Loucy (cell line): ENCODE measurements at regions not wholly inside any gene's neighbourhood (a gene's known extent, or its start where the extent isn't known, plus 50 kb on each side); places are given as distances from the start of the nearest gene placed in this dataset.

ENCODE experiments used
- H2AFZ ChIP-seq: fragments of 200-600 bp; sonication (generic); 2 replicates; pipeline ENCODE4 v1.6.0; 2016; ENCODE audit warnings: antibody characterized with exemption, mild to moderate bottlenecking, low read length, moderate library complexity
- H3F3A ChIP-seq: fragments of 200-600 bp; 2 replicates; pipeline ENCODE4 v1.6.0; 2016; ENCODE audit warnings: antibody characterized with exemption, low read depth, mild to moderate bottlenecking
- H3K27me3 ChIP-seq: fragments of 200-600 bp; sonication (generic); 2 replicates; pipeline ENCODE4 v1.6.1; 2014; ENCODE audit warnings: low read length, mild to moderate bottlenecking; ENCODE audit not compliant: insufficient read depth, poor library complexity, severe bottlenecking
- H3K36me3 ChIP-seq: fragments of 200-600 bp; sonication (generic); 2 replicates; pipeline ENCODE4 v1.6.1; 2016; ENCODE audit warnings: low read length; ENCODE audit not compliant: insufficient read depth
- H3K4me1 ChIP-seq: fragments of 200-600 bp; sonication (generic); 2 replicates; pipeline ENCODE4 v1.5.1; 2014; ENCODE audit warnings: low read length, mild to moderate bottlenecking; ENCODE audit not compliant: insufficient read depth, poor library complexity, severe bottlenecking
- H3K4me2 ChIP-seq: fragments of 200-600 bp; sonication (generic); 2 replicates; pipeline ENCODE4 v1.6.0; 2014; ENCODE audit warnings: antibody characterized with exemption, low read length, low read depth, mild to moderate bottlenecking; ENCODE audit not compliant: poor library complexity, severe bottlenecking
- H3K4me3 ChIP-seq: fragments of 200-600 bp; sonication (generic); 2 replicates; pipeline ENCODE4 v1.5.1; 2014; ENCODE audit warnings: low read length, mild to moderate bottlenecking, mixed read lengths; ENCODE audit not compliant: poor library complexity, severe bottlenecking
- H3K79me2 ChIP-seq: fragments of 200-600 bp; sonication (generic); 2 replicates; pipeline ENCODE4 v1.6.1; 2014; ENCODE audit warnings: low read length; ENCODE audit not compliant: insufficient read depth
- H3K9ac ChIP-seq: fragments of 200-600 bp; sonication (generic); 2 replicates; pipeline ENCODE4 v1.6.0; 2014; ENCODE audit warnings: mild to moderate bottlenecking, low read depth, low read length, moderate library complexity; ENCODE audit not compliant: poor library complexity, severe bottlenecking
- H3K9me2 ChIP-seq: fragments of 200-600 bp; sonication (generic); replicated peaks from 2 replicates; pipeline ENCODE4 v1.6.1; 2016; ENCODE audit warnings: low read depth, low read length, mixed read lengths
- H3K9me3 ChIP-seq: fragments of 200-600 bp; sonication (generic); 2 replicates; pipeline ENCODE4 v1.6.1; 2014; ENCODE audit warnings: mild to moderate bottlenecking, antibody characterized with exemption, low read length, low read depth; ENCODE audit not compliant: insufficient read depth
- H4K20me1 ChIP-seq: fragments of 200-600 bp; sonication (generic); 2 replicates; pipeline ENCODE4 v1.6.0; 2014; ENCODE audit warnings: antibody characterized with exemption, low read length, mild to moderate bottlenecking; ENCODE audit not compliant: insufficient read depth, poor library complexity, severe bottlenecking
- CTCF ChIP-seq: fragments of 200-600 bp; sonication (generic); conservative IDR thresholded peaks from 2 replicates; pipeline ENCODE4 v1.5.1; 2014; ENCODE audit warnings: mild to moderate bottlenecking, antibody characterized with exemption, low read length
- EZH2phosphoT487 ChIP-seq: fragments of 200-600 bp; IDR thresholded peaks from 2 replicates; pipeline ENCODE4 v1.6.1; 2018; ENCODE audit warnings: antibody characterized with exemption, mild to moderate bottlenecking, moderate library complexity, borderline replicate concordance

- H3K9me3 ChIP-seq, result no peaks in the 10 kb centered on the region
- H3K4me2 ChIP-seq, result no peak overlapping the region
- no peaks in the 10 kb centered on the region for H3K36me3 ChIP-seq
- H4K20me1 ChIP-seq, result no peaks in the 10 kb centered on the region
- no peaks in the 10 kb centered on the region for H3K4me1 ChIP-seq
- H3K79me2 ChIP-seq, result no peaks in the 10 kb centered on the region
- H3K9me2 ChIP-seq, result no peaks in the 10 kb centered on the region
- H2AFZ ChIP-seq, result no peak overlapping the region
- no peaks in the 10 kb centered on the region for H3F3A ChIP-seq
- H3K9ac ChIP-seq, result no peak overlapping the region
- no peak for TF ChIP-seq CTCF
- H3K4me3 ChIP-seq, result no peak overlapping the region
- H3K27me3 ChIP-seq, result no peaks in the 10 kb centered on the region
Measured at GRCh38 chr5:127153031-127153430, 79.7 kb upstream of the C5orf63 start.

- TF ChIP-seq EZH2phosphoT487 (no peak), CTCF (no peak)
- Histone ChIP-seq H4K20me1 (no peaks in the 10 kb centered on the region), H3K4me1 (no peaks in the 10 kb centered on the region), H3K4me2 (no peak overlapping the region), H3K36me3 (no peaks in the 10 kb centered on the region), H3K9me2 (no peaks in the 10 kb centered on the region), H3K79me2 (no peaks in the 10 kb centered on the region), H3K27me3 (no peaks in the 10 kb centered on the region), H3K9me3 (no peaks in the 10 kb centered on the region), H3F3A (no peaks in the 10 kb centered on the region), H3K4me3 (no peak overlapping the region), H2AFZ (no peak overlapping the region), H3K9ac (no peak overlapping the region)
Measured at GRCh38 chr5:127153521-127153920, 80.2 kb upstream of the C5orf63 start.

- no peaks in the 10 kb centered on the region for H3K4me1 ChIP-seq
- H3K27me3 ChIP-seq, result no peaks in the 10 kb centered on the region
- no peak overlapping the region for H3K4me2 ChIP-seq
- H3K36me3 ChIP-seq, result no peaks in the 10 kb centered on the region
- H3K79me2 ChIP-seq, result no peaks in the 10 kb centered on the region
- H3K9ac ChIP-seq, result no peak overlapping the region
- no peaks in the 10 kb centered on the region for H3F3A ChIP-seq
- no peak for TF ChIP-seq CTCF
- TF ChIP-seq EZH2phosphoT487, result no peak
- H3K9me3 ChIP-seq, result no peaks in the 10 kb centered on the region
- H4K20me1 ChIP-seq, result no peaks in the 10 kb centered on the region
- H2AFZ ChIP-seq, result no peak overlapping the region
- H3K4me3 ChIP-seq, result no peak overlapping the region
- no peaks in the 10 kb centered on the region for H3K9me2 ChIP-seq
Measured at GRCh38 chr5:127163750-127164149, 90.4 kb upstream of the C5orf63 start.
